SK-N-SH (cell line): ENCODE measurements at regions not wholly inside any gene's neighbourhood (a gene's known extent, or its start where the extent isn't known, plus 50 kb on each side); places are given as distances from the start of the nearest gene placed in this dataset.

ENCODE experiments used
- CTCF ChIA-PET: fragments of 300-600, 350-600 bp; formaldehyde crosslinking; extraction: SDS; loops from one replicate; lab custom pipeline; 2021; lab: Yijun Ruan, JAX
- POLR2A ChIA-PET: fragments of 350-600 bp; sonication (Branson Sonifier 250); formaldehyde crosslinking; extraction: SDS; loops from one replicate; lab custom pipeline; 2020; ENCODE audit warnings: antibody characterized with exemption, inconsistent platforms; lab: Yijun Ruan, JAX
- DNase-seq: peaks from one replicate; pipeline ENCODE4 v3.0.0; 2012
- H2AFZ ChIP-seq: fragments of 200-600 bp; sonication (generic); 2 replicates; pipeline ENCODE4 v1.8.1; 2016; ENCODE audit warnings: antibody characterized with exemption, mild to moderate bottlenecking, low read depth
- H3F3A ChIP-seq: fragments of 200-600 bp; sonication (generic); replicated peaks from 2 replicates; pipeline ENCODE3; 2016; ENCODE audit warnings: antibody characterized with exemption, mild to moderate bottlenecking; ENCODE audit not compliant: insufficient read depth
- H3K27ac ChIP-seq, 2 experiments: fragments of 200-500 bp in 1 of 2; fragments of 200-600 bp in 1 of 2; sonication (Bioruptor generic) in 1 of 2; sonication (generic), shearing (Covaris generic) in 1 of 2; 2 replicates each; pipeline versions ENCODE4 v1.5.1 to v1.6.1; 2014 to 2016; ENCODE audit warnings: low read depth in 2 of 2, inconsistent platforms in 1 of 2, low read length in 1 of 2, mild to moderate bottlenecking in 1 of 2, mixed read lengths in 1 of 2
- H3K27me3 ChIP-seq: fragments of 200-600 bp; sonication (generic), shearing (Covaris generic); 2 replicates; pipeline ENCODE4 v1.6.1; 2016; ENCODE audit warnings: mixed run types; ENCODE audit not compliant: insufficient read depth
- H3K36me3 ChIP-seq, 2 experiments: fragments of 200-500 bp in 1 of 2; fragments of 200-600 bp in 1 of 2; sonication (Bioruptor generic) in 1 of 2; sonication (generic) in 1 of 2; replicated peaks in 1 of 2; 2 replicates each; pipeline versions ENCODE3 to v1.5.1; 2014 to 2016; ENCODE audit warnings: low read length in 1 of 2, mild to moderate bottlenecking in 1 of 2; ENCODE audit not compliant: insufficient read depth in 2 of 2, control insufficient read depth in 1 of 2
- H3K4me1 ChIP-seq, 2 experiments: fragments of 200-500 bp in 1 of 2; fragments of 200-600 bp in 1 of 2; sonication (Bioruptor generic) in 1 of 2; sonication (generic), shearing (Covaris generic) in 1 of 2; 2 replicates each; pipeline versions ENCODE4 v1.5.1 to v1.6.1; 2014 to 2016; ENCODE audit warnings: low read depth in 1 of 2, low read length in 1 of 2, mixed run types in 1 of 2; ENCODE audit not compliant: insufficient read depth in 2 of 2, control insufficient read depth in 1 of 2
- H3K4me2 ChIP-seq: fragments of 200-600 bp; sonication (generic), shearing (Covaris generic); 2 replicates; pipeline ENCODE4 v1.6.1; 2017; ENCODE audit warnings: mixed run types
- H3K4me3 ChIP-seq, 2 experiments: fragments of 200-500 bp in 1 of 2; fragments of 200-600 bp in 1 of 2; sonication (Bioruptor generic) in 1 of 2; sonication (generic), shearing (Covaris generic) in 1 of 2; 2 replicates each; pipeline versions ENCODE4 v1.5.1 to v1.8.1; 2014 to 2016; ENCODE audit warnings: low read depth in 2 of 2, inconsistent platforms in 1 of 2, low read length in 1 of 2, mild to moderate bottlenecking in 1 of 2, mixed read lengths in 1 of 2, moderate library complexity in 1 of 2
- H3K79me2 ChIP-seq: fragments of 200-600 bp; sonication (generic); 2 replicates; pipeline ENCODE4 v1.8.1; 2017; ENCODE audit warnings: mild to moderate bottlenecking; ENCODE audit not compliant: insufficient read depth
- H3K9ac ChIP-seq: fragments of 200-600 bp; sonication (generic); 2 replicates; pipeline ENCODE4 v1.6.1; 2017; ENCODE audit warnings: mixed run types
- H3K9me2 ChIP-seq: fragments of 200-600 bp; sonication (generic); 2 replicates; pipeline ENCODE4 v1.6.1; 2017; ENCODE audit warnings: mixed run types
- H3K9me3 ChIP-seq: fragments of 200-600 bp; sonication (generic); 2 replicates; pipeline ENCODE4 v1.6.1; 2017; ENCODE audit warnings: mixed run types, mild to moderate bottlenecking, moderate library complexity
- H4K20me1 ChIP-seq: fragments of 200-600 bp; sonication (generic); 2 replicates; pipeline ENCODE4 v1.6.1; 2017; ENCODE audit warnings: mild to moderate bottlenecking, mixed run types; ENCODE audit not compliant: insufficient read depth
- ELF1 ChIP-seq: IDR thresholded peaks from 2 replicates; pipeline ENCODE4 v1.4.0; 2012
- EZH2phosphoT487 ChIP-seq: fragments of 200-600 bp; sonication (generic); IDR thresholded peaks from 2 replicates; pipeline ENCODE4 v1.6.1; 2017; ENCODE audit warnings: low read depth, mixed run types, mild to moderate bottlenecking, antibody characterized with exemption, moderate library complexity, borderline replicate concordance
- FOSL2 ChIP-seq: IDR thresholded peaks from 2 replicates; pipeline ENCODE4 v1.4.0; 2012; ENCODE audit warnings: low read depth, mild to moderate bottlenecking, moderate library complexity, borderline replicate concordance
- FOXJ3 ChIP-seq: sonication (generic); formaldehyde crosslinking; IDR thresholded peaks from 2 replicates; pipeline ENCODE4 v1.5.1; 2020; ENCODE audit warnings: mild to moderate bottlenecking, missing genetic modification reagents
- FOXM1 ChIP-seq: IDR thresholded peaks from 2 replicates; pipeline ENCODE4 v1.4.0; 2012; ENCODE audit warnings: low read depth, mild to moderate bottlenecking
- GATA2 ChIP-seq: sonication (generic); formaldehyde crosslinking; IDR thresholded peaks from 2 replicates; pipeline ENCODE4 v1.5.0; 2020; ENCODE audit warnings: mild to moderate bottlenecking, missing genetic modification reagents
- JUND ChIP-seq: IDR thresholded peaks from 2 replicates; pipeline ENCODE4 v1.4.0; 2012
- MEF2A ChIP-seq: IDR thresholded peaks from 2 replicates; pipeline ENCODE4 v1.4.0; 2012; ENCODE audit warnings: low read depth, borderline replicate concordance
- NRF1 ChIP-seq: IDR thresholded peaks from 2 replicates; pipeline ENCODE4 v1.6.1; 2012; ENCODE audit warnings: low read depth, mild to moderate bottlenecking, low read length
- POLR2AphosphoS5 ChIP-seq: IDR thresholded peaks from 2 replicates; pipeline ENCODE4 v1.6.1; 2012; ENCODE audit warnings: low read depth, low read length
- RAD21 ChIP-seq: IDR thresholded peaks from 2 replicates; pipeline ENCODE4 v1.6.1; 2012; ENCODE audit warnings: mild to moderate bottlenecking, low read length
- RFX5 ChIP-seq: IDR thresholded peaks from 2 replicates; pipeline ENCODE4 v1.6.1; 2012; ENCODE audit warnings: mild to moderate bottlenecking, improper control_type of control experiment, low read length
- RXRA ChIP-seq: IDR thresholded peaks from 2 replicates; pipeline ENCODE4 v1.4.0; 2012; ENCODE audit warnings: low read depth, mild to moderate bottlenecking, borderline replicate concordance
- SIN3A ChIP-seq: IDR thresholded peaks from 2 replicates; pipeline ENCODE4 v1.6.1; 2012; ENCODE audit warnings: low read depth, mild to moderate bottlenecking, low read length, moderate library complexity, borderline replicate concordance
- SMC3 ChIP-seq: IDR thresholded peaks from 2 replicates; pipeline ENCODE4 v1.6.1; 2012; ENCODE audit warnings: low read depth, low read length, improper control_type of control experiment
- TAF1 ChIP-seq: IDR thresholded peaks from 2 replicates; pipeline ENCODE4 v1.6.1; 2012; ENCODE audit warnings: low read depth, mild to moderate bottlenecking, low read length, moderate library complexity, borderline replicate concordance
- TCF12 ChIP-seq: IDR thresholded peaks from 2 replicates; pipeline ENCODE4 v1.4.0; 2012
- TEAD4 ChIP-seq: IDR thresholded peaks from 2 replicates; pipeline ENCODE4 v1.4.0; 2012; ENCODE audit warnings: mild to moderate bottlenecking, borderline replicate concordance; ENCODE audit not compliant: insufficient read depth
- YY1 ChIP-seq: IDR thresholded peaks from 2 replicates; pipeline ENCODE4 v1.4.0; 2012; ENCODE audit warnings: low read depth, mild to moderate bottlenecking
- WGBS: methylation state at CpG from one replicate; pipeline ENCODE4 v1.1.6; 2017; ENCODE audit warnings: low lambda C conversion rate; 5-methylcytosine and 5-hydroxymethylcytosine counted together
- TF ChIP-seq, protein P1 (sequence below): IDR thresholded peaks from 2 replicates; pipeline ENCODE4; 2012
- TF ChIP-seq, protein P2 (sequence below): IDR thresholded peaks from 2 replicates; pipeline ENCODE4 v1.4.0; 2012; ENCODE audit warnings: low read depth, borderline replicate concordance

DNA sequence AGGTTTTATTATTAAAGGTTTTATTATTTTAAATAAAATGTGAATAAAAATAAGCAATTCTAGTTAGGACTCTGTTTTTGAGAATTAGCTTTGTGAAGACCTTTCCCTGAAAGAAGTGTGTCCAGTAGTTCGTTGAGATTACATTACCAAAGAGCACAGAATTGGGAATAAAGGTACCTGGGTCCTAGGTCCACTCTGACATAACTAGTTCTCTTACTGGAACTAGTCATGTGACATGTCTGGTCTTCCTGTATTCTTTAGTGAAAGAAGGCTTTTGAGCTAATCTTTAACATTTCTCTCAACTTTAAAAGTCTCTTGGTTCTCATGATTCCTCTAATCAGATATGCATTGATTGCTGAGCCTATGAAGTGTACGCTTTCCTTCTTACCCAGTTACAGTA is 292.0 kb upstream of the SMIM31 start:
- no peaks in the 10 kb centered on the region for H3K4me1 ChIP-seq
- H3K27ac ChIP-seq, result no peak overlapping the region
- H3K4me2 ChIP-seq, result no peak overlapping the region
- no peak overlapping the region for H2AFZ ChIP-seq
- ChIA-PET CTCF (no interaction called here), POLR2A (no interaction called here)
- H3F3A ChIP-seq, result no peaks in the 10 kb centered on the region
- H4K20me1 ChIP-seq, result no peaks in the 10 kb centered on the region
- no peaks in the 10 kb centered on the region for H3K9me3 ChIP-seq
- H3K9ac ChIP-seq, result no peak overlapping the region
- no peak for TF ChIP-seq RFX5
- no peak for TF ChIP-seq RXRA
- TF ChIP-seq RAD21, result no peak
- TF ChIP-seq FOXM1, result no peak
- TF ChIP-seq, protein P1, sequence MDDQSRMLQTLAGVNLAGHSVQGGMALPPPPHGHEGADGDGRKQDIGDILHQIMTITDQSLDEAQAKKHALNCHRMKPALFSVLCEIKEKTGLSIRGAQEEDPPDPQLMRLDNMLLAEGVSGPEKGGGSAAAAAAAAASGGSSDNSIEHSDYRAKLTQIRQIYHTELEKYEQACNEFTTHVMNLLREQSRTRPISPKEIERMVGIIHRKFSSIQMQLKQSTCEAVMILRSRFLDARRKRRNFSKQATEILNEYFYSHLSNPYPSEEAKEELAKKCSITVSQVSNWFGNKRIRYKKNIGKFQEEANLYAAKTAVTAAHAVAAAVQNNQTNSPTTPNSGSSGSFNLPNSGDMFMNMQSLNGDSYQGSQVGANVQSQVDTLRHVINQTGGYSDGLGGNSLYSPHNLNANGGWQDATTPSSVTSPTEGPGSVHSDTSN, result no peak
- TF ChIP-seq TCF12, result no peak
- no peak for TF ChIP-seq NRF1
- H3K36me3 ChIP-seq, result no peaks in the 10 kb centered on the region
- no peaks in the 10 kb centered on the region for H3K27me3 ChIP-seq
- peaks cover 3% of the 10 kb centered on the region; the same call in 1 of the 2 replicates for H3K9me2 ChIP-seq
- H3K79me2 ChIP-seq, result no peaks in the 10 kb centered on the region
- WGBS, result 2% methylated on average over 2 of the region's 2 CpGs
- DNase-seq, result no peak
- no peak overlapping the region for H3K4me3 ChIP-seq

DNA sequence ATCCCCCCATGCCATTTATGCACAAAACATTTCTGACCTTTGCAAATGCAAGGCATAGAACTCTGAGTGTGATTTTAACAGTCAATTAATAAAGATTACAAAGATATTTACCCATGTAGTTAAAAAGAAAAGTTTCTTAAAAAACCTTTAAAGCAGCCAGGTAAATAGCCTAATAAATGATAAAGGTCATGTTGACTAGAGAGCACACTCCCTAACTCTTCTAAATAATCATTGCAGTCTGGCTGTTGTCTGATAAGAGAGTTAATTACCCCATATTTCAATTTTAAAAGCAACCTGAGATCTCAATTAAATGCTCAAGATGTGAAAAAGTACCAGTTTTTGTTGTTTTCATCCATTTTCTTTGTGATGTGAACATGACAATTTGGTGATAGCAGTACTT is 291.5 kb upstream of the SMIM31 start:
- Histone ChIP-seq H3K4me1 (no peaks in the 10 kb centered on the region), H3K27me3 (no peaks in the 10 kb centered on the region)
- TF ChIP-seq, protein P1, result no peak
- TF ChIP-seq TEAD4 (no peak), FOXJ3 (CRISPR knock-in tag) (no peak), JUND (no peak), YY1 (no peak), GATA2 (no peak), EZH2phosphoT487 (no peak), SIN3A (no peak), POLR2AphosphoS5 (no peak), RXRA (no peak), TAF1 (no peak), ELF1 (no peak), SMC3 (no peak), MEF2A (no peak), FOSL2 (no peak)
- TF ChIP-seq, protein P2, sequence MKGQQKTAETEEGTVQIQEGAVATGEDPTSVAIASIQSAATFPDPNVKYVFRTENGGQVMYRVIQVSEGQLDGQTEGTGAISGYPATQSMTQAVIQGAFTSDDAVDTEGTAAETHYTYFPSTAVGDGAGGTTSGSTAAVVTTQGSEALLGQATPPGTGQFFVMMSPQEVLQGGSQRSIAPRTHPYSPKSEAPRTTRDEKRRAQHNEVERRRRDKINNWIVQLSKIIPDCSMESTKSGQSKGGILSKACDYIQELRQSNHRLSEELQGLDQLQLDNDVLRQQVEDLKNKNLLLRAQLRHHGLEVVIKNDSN, result no peak
- TF ChIP-seq, all 33 proteins: peak for 0
- Histone ChIP-seq H2AFZ (no peak overlapping the region), H3K36me3 (no peaks in the 10 kb centered on the region), H3F3A (no peaks in the 10 kb centered on the region), H3K9me2 (peaks cover under 1% of the 10 kb centered on the region; the same call in 1 of the 2 replicates), H3K9ac (no peak overlapping the region), H3K9me3 (no peaks in the 10 kb centered on the region), H3K79me2 (no peaks in the 10 kb centered on the region), H3K4me3 (no peak overlapping the region), H3K4me2 (no peak overlapping the region), H4K20me1 (no peaks in the 10 kb centered on the region), H3K27ac (no peak overlapping the region)
- CTCF ChIA-PET, result no interaction called here
- DNase-seq, result no peak
- POLR2A ChIA-PET, result no interaction called here
